Glutamatergic neuron (in vitro differentiated cells): ENCODE measurements at regions not wholly inside any gene's neighbourhood (a gene's known extent, or its start where the extent isn't known, plus 50 kb on each side); places are given as distances from the start of the nearest gene placed in this dataset.

ENCODE experiments used
- DNase-seq: peaks from one replicate; pipeline ENCODE4 v3.0.0; 2022
- H3K27ac Mint-ChIP-seq: one replicate; pipeline ENCODE4 v1.8.0; 2020; ENCODE audit warnings: mild to moderate bottlenecking, mixed read lengths, inconsistent platforms; ENCODE audit not compliant: unreplicated experiment
- H3K27me3 Mint-ChIP-seq: one replicate; pipeline ENCODE4 v1.8.0; 2020; ENCODE audit warnings: mild to moderate bottlenecking, moderate library complexity, mixed read lengths, inconsistent platforms; ENCODE audit not compliant: unreplicated experiment
- H3K36me3 Mint-ChIP-seq: one replicate; pipeline ENCODE4 v1.8.0; 2020; ENCODE audit warnings: mild to moderate bottlenecking, mixed read lengths, inconsistent platforms; ENCODE audit not compliant: unreplicated experiment
- H3K4me1 Mint-ChIP-seq: one replicate; pipeline ENCODE4 v1.8.0; 2020; ENCODE audit warnings: mild to moderate bottlenecking, low read depth, mixed read lengths, inconsistent platforms; ENCODE audit not compliant: unreplicated experiment
- H3K4me3 Mint-ChIP-seq: one replicate; pipeline ENCODE4 v1.8.0; 2020; ENCODE audit warnings: mild to moderate bottlenecking, mixed read lengths, inconsistent platforms; ENCODE audit not compliant: unreplicated experiment
- H3K9me3 Mint-ChIP-seq: one replicate; pipeline ENCODE4 v1.8.0; 2020; ENCODE audit warnings: mild to moderate bottlenecking, moderate library complexity, mixed read lengths, inconsistent platforms; ENCODE audit not compliant: unreplicated experiment
- TF ChIP-seq, protein P1 (sequence below): fragments of 200-600 bp; sonication (generic); IDR thresholded peaks from one replicate; pipeline ENCODE4 v1.5.0; 2021; ENCODE audit not compliant: partially characterized antibody, unreplicated experiment

DNA sequence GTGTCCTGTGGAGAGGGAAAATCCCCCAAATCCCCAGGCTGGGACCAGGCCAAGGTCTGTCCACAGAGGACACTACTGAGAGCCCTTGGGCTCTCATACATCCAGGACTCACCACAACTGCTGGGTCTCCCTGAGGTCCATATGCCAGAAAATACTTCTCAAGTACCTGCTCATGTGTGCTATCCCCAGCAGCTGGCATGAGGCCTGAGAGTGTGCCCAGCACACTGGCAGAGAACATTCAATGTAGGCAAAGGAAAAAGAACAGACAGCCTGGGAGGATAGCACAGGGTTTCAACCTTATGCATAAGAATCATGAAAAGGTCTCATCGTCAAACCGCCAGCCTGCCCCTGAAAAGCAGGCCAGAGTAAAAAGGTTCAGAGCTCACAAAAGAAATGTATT lies 154.1 kb upstream of the TAS2R1 start:
- TF ChIP-seq, protein P1, sequence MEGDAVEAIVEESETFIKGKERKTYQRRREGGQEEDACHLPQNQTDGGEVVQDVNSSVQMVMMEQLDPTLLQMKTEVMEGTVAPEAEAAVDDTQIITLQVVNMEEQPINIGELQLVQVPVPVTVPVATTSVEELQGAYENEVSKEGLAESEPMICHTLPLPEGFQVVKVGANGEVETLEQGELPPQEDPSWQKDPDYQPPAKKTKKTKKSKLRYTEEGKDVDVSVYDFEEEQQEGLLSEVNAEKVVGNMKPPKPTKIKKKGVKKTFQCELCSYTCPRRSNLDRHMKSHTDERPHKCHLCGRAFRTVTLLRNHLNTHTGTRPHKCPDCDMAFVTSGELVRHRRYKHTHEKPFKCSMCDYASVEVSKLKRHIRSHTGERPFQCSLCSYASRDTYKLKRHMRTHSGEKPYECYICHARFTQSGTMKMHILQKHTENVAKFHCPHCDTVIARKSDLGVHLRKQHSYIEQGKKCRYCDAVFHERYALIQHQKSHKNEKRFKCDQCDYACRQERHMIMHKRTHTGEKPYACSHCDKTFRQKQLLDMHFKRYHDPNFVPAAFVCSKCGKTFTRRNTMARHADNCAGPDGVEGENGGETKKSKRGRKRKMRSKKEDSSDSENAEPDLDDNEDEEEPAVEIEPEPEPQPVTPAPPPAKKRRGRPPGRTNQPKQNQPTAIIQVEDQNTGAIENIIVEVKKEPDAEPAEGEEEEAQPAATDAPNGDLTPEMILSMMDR, result no peak
- Mint-ChIP-seq H3K4me3 (no peak overlapping the region), H3K9me3 (peaks cover 7% of the 10 kb centered on the region), H3K36me3 (peaks cover 16% of the 10 kb centered on the region), H3K27me3 (no peaks in the 10 kb centered on the region), H3K4me1 (peaks cover 5% of the 10 kb centered on the region), H3K27ac (no peak overlapping the region)
- no peak for DNase-seq

DNA sequence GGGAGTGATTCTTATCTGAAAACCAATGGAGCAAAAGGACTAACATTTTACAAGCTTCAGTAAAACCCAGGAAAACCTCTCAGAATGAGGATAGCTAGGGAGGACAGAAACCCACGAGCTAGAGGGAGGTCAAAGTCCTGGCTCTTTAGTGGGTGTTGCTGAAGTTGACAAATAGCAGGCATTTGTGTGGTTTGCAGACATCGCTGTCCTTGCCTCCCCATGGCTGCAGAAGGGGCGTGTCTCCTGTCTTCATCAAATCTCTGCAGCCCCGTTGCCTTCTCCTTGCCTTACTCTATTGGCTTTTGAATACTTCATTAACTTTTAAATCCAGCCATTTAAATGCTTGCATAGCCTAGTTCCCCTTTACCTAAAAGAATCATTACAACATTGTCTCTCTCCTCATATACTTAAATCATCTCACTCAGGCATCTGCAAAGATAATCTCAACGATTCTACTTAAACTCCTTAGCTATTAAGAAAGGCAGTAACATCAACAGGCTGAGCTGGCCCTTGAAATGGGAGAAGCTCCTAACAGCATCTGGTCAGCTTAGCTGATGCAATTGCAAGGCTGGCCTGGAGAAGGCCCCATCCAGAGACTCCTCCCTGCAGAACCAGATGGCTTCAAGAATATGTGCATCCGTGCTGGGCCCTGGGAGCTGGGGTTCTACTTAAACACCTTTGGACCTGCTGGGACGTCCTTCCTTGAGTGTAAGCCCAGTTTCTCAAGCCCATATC lies 152.8 kb upstream of the TAS2R1 start:
- no peak overlapping the region for H3K27ac Mint-ChIP-seq
- TF ChIP-seq, protein P1, result no peak
- H3K4me3 Mint-ChIP-seq, result no peak overlapping the region
- peaks cover 7% of the 10 kb centered on the region for H3K9me3 Mint-ChIP-seq
- peaks cover 16% of the 10 kb centered on the region for H3K36me3 Mint-ChIP-seq
- DNase-seq, result no peak
- H3K4me1 Mint-ChIP-seq, result peaks cover 5% of the 10 kb centered on the region
- no peaks in the 10 kb centered on the region for H3K27me3 Mint-ChIP-seq

DNA sequence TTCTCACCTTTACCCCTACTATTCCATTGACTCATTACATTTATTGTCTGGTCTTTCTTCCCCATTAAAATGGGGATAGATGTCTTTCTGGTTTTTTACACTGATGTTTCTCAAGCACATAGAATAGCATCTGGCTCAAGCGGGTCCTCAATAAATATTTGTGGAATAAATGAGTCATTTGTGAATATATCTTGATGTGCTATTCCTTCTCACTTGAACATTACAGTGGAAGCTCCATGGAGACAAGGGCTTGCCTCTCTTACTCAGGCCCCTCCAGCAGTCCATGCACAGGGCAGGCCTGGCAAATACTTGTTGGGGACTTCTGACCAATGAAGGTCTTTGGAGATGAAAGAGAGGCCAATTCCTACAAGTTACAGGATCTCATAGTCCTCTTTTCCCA lies 151.7 kb upstream of the TAS2R1 start:
- Mint-ChIP-seq H3K9me3 (peaks cover 7% of the 10 kb centered on the region), H3K27me3 (no peaks in the 10 kb centered on the region), H3K36me3 (peaks cover 16% of the 10 kb centered on the region), H3K4me3 (no peak overlapping the region), H3K4me1 (peaks cover 5% of the 10 kb centered on the region), H3K27ac (no peak overlapping the region)
- TF ChIP-seq, protein P1, result no peak
- DNase-seq, result no peak

DNA sequence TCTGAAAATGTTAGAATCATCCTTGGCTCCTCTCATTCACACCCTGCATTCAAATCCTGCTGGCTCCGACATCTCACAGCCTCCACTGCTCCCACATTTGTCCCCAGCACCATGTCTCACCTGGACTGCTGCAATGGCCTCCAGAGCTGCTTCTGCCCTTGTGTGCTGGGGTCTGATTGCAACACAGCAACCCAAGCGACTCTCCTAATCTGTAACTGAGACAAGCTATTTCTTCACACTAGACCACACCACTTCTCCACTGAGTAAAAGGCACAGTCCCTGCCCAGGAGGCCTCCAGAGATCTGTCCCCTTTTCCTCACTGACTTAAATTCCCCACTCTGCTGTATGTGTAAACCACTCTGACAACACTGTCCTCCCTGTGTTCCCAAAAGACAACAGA lies 151.1 kb upstream of the TAS2R1 start:
- Mint-ChIP-seq H3K4me1 (peaks cover 5% of the 10 kb centered on the region), H3K27me3 (no peaks in the 10 kb centered on the region), H3K27ac (no peak overlapping the region), H3K36me3 (peaks cover 16% of the 10 kb centered on the region), H3K4me3 (no peak overlapping the region), H3K9me3 (peaks cover 7% of the 10 kb centered on the region)
- DNase-seq, result no peak
- TF ChIP-seq, protein P1, result no peak

DNA sequence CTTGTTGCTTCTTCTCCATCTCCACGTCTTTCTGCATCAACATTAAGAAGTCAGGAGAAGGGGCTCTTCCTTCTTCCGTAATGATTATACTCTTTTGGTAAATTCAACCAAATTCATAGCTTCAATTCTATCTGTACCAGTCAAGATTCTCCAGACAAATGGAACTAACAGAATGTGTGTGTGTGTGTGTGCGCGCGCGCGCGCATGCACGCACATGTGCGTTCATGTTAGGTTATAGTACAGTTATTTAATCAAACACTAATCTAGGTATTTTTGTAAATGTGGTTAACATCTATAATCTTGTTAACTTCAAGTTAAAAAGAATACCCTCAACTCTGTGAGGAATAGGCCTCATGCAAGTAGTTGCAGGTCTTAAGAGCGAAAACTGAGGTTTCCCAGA lies 150.3 kb upstream of the TAS2R1 start:
- H3K27ac Mint-ChIP-seq, result no peak overlapping the region
- TF ChIP-seq, protein P1, result no peak
- H3K9me3 Mint-ChIP-seq, result peaks cover 7% of the 10 kb centered on the region
- no peak for DNase-seq
- H3K36me3 Mint-ChIP-seq, result peaks cover 16% of the 10 kb centered on the region
- H3K4me1 Mint-ChIP-seq, result peaks cover 5% of the 10 kb centered on the region
- H3K27me3 Mint-ChIP-seq, result no peaks in the 10 kb centered on the region
- no peak overlapping the region for H3K4me3 Mint-ChIP-seq
